Prostate gland (tissue), 2 donors: ENCODE measurements at regions not wholly inside any gene's neighbourhood (a gene's known extent, or its start where the extent isn't known, plus 50 kb on each side); places are given as distances from the start of the nearest gene placed in this dataset.

Experiments used
- DNase-seq: peaks from one replicate; pipeline ENCODE4 v3.0.0-alpha.2; 2019; ENCODE audit warnings: low spot score
- H3K27ac ChIP-seq, 2 donors: fragments of 200-600 bp; sonication (generic); 2 replicates each; pipeline ENCODE4 v1.5.1; 2017 to 2019
- H3K27me3 ChIP-seq: fragments of 200-600 bp; sonication (generic); replicated peaks from 2 replicates; pipeline ENCODE4 v1.5.1; 2019; ENCODE audit not compliant: insufficient read depth
- H3K36me3 ChIP-seq, 2 donors: fragments of 200-600 bp; sonication (generic); 1 replicate in 1 of 2; 2 replicates in 1 of 2; pipeline versions ENCODE4 v1.5.1 to v1.8.1; 2017 to 2019
- H3K4me1 ChIP-seq: fragments of 200-600 bp; sonication (generic); replicated peaks from 2 replicates; pipeline ENCODE4 v1.5.1; 2019
- H3K4me3 ChIP-seq, 2 donors: fragments of 200-600 bp; sonication (generic); 2 replicates each; pipeline ENCODE4 v1.5.1; 2017 to 2019
- H3K9me3 ChIP-seq: fragments of 200-600 bp; sonication (generic); 2 replicates; pipeline ENCODE4 v1.5.1; 2017
- POLR2A ChIP-seq: fragments of 450-650 bp; IDR thresholded peaks from one replicate; pipeline ENCODE4 v1.6.1; 2016; ENCODE audit warnings: antibody characterized with exemption, mild to moderate bottlenecking
- POLR2AphosphoS5 ChIP-seq: sonication (generic); formaldehyde crosslinking; IDR thresholded peaks from one replicate; pipeline ENCODE4 v1.6.1; 2017; ENCODE audit warnings: antibody characterized with exemption
- WGBS: methylation state at CpG from one replicate; pipeline ENCODE4 v1.1.5; 2018; 5-methylcytosine and 5-hydroxymethylcytosine counted together
- intact Hi-C: fragments of 100-400 bp; cut with DNase I; formaldehyde crosslinking; loops from one replicate; pipeline ENCODE4 v1.14.2; 2022
- TF ChIP-seq, protein P1 (sequence below), 4 experiments: fragments of 200-600 bp in 2 of 4; fragments of 450-650 bp in 2 of 4; sonication (generic) in 2 of 4; IDR thresholded peaks; 1 replicate in 3 of 4; 2 replicates in 1 of 4; pipeline ENCODE4 v1.5.1; 2016 to 2019; ENCODE audit warnings: antibody characterized with exemption in 4 of 4, mild to moderate bottlenecking in 2 of 4, moderate library complexity in 2 of 4

GRCh38 chr6:145290122-145290521 is 445.2 kb downstream of the EPM2A start:
- H3K4me3 ChIP-seq, result no peak overlapping the region

DNA sequence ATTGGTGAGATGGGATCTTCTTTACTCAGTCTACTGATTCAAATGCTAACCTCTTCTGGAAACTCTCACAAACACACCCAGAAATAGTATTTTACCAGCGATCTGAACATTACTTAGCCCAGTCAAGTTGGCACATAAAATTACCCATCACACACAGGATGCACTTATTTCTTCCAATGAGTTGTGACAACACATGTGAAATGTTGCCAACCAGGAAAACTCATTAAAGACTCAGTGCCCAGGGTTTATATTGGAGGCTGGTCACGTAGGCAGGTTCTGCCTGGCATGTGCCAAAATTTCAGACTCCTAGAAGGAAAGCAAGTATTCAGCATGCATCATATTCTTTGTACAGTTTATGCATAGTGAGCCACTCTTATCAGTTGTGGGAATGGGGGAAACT is 443.3 kb downstream of the EPM2A start:
- Histone ChIP-seq H3K4me1 (no peaks in the 10 kb centered on the region), H3K4me3 (no peak overlapping the region), H3K36me3 (no peaks in the 10 kb centered on the region), H3K27me3 (no peaks in the 10 kb centered on the region), H3K27ac (no peak overlapping the region), H3K9me3 (no peaks in the 10 kb centered on the region)
- peak; percentile 10 for DNase-seq
- 38% methylated on average over 2 of the region's 2 CpGs for WGBS
- TF ChIP-seq POLR2AphosphoS5 (peak; percentile 24), POLR2A (no peak)
- TF ChIP-seq, protein P1, sequence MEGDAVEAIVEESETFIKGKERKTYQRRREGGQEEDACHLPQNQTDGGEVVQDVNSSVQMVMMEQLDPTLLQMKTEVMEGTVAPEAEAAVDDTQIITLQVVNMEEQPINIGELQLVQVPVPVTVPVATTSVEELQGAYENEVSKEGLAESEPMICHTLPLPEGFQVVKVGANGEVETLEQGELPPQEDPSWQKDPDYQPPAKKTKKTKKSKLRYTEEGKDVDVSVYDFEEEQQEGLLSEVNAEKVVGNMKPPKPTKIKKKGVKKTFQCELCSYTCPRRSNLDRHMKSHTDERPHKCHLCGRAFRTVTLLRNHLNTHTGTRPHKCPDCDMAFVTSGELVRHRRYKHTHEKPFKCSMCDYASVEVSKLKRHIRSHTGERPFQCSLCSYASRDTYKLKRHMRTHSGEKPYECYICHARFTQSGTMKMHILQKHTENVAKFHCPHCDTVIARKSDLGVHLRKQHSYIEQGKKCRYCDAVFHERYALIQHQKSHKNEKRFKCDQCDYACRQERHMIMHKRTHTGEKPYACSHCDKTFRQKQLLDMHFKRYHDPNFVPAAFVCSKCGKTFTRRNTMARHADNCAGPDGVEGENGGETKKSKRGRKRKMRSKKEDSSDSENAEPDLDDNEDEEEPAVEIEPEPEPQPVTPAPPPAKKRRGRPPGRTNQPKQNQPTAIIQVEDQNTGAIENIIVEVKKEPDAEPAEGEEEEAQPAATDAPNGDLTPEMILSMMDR (IDR thresholded peaks at IDR 0.05), result no peak
- intact Hi-C loops, result no loop called here

More at GRCh38 chr6:145290122-145290521, 445.2 kb downstream of the EPM2A start:
- no peak for TF ChIP-seq POLR2A
- no peak for TF ChIP-seq POLR2AphosphoS5
- no peak overlapping the region for H3K27ac ChIP-seq
- no peaks in the 10 kb centered on the region for H3K9me3 ChIP-seq
- no peaks in the 10 kb centered on the region for H3K27me3 ChIP-seq
- 98% methylated on average over 2 of the region's 2 CpGs for WGBS
- intact Hi-C loops, result no loop called here
- no peaks in the 10 kb centered on the region for H3K4me1 ChIP-seq
- DNase-seq, result no peak
- H3K36me3 ChIP-seq, result no peaks in the 10 kb centered on the region

DNA sequence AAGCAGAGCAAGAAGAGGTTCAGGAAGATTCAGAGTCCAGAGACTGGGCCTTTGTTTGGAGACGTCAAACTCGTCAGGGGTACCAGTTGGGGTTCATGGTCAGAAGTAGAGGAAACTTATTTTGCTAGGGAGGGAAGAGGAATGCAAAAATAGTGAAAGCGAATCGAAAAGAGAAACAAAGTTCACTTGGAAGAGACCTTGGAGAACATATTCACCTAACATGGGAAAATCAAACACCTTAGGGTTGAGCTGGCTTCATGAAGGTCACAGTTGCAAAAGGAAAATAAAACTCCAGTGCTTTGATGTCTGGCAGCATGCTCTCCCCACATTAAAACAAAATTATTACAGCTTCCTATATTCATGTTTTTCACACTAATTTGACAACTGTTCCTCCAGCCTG is 440.4 kb downstream of the EPM2A start:
- 93% methylated on average over 4 of the region's 4 CpGs for WGBS
- intact Hi-C loops, result no loop called here

DNA sequence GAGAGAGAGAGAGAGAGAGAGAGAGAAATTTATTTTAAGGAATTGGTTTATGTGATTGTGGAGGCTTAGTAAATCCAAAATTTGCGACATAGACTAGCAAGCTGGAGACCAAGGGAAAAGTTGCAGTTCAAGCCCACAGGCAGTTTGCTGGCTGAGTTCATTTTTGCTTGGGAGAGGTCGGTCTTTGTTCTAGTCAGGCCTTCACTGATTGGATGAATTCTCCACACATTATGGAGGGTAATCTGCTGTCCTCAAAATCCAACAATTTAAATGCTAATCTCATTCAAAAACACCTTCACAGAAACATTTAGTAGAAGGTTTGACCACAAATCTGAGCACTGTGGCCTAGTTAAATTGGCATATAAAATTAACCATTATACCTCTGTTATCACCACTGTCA is 439.6 kb downstream of the EPM2A start:
- Histone ChIP-seq H3K4me3 (no peak overlapping the region), H3K9me3 (no peaks in the 10 kb centered on the region), H3K4me1 (no peaks in the 10 kb centered on the region), H3K27me3 (no peaks in the 10 kb centered on the region), H3K27ac (no peak overlapping the region), H3K36me3 (no peaks in the 10 kb centered on the region)
- TF ChIP-seq POLR2A (no peak), POLR2AphosphoS5 (no peak)
- TF ChIP-seq, protein P1 (IDR thresholded peaks at IDR 0.05), result no peak
- intact Hi-C loops, result no loop called here
- 87% methylated on average over 2 of the region's 2 CpGs for WGBS
- no peak for DNase-seq

More for the DNA sequence above, 440.4 kb downstream of the EPM2A start:
- Histone ChIP-seq H3K27me3 (no peaks in the 10 kb centered on the region), H3K9me3 (no peaks in the 10 kb centered on the region), H3K4me1 (no peaks in the 10 kb centered on the region), H3K4me3 (no peak overlapping the region), H3K27ac (no peak overlapping the region), H3K36me3 (no peaks in the 10 kb centered on the region)
- TF ChIP-seq POLR2A (no peak), POLR2AphosphoS5 (no peak)
- TF ChIP-seq, protein P1 (IDR thresholded peaks at IDR 0.05), result no peak
- DNase-seq, result no peak

GRCh38 chr6:145305670-145306069 is 429.6 kb downstream of the EPM2A start:
- no peak for DNase-seq
- 96% methylated on average over 1 of the region's 1 CpG for WGBS
- H3K4me1 ChIP-seq, result no peaks in the 10 kb centered on the region
- H3K27me3 ChIP-seq, result no peaks in the 10 kb centered on the region
- TF ChIP-seq POLR2A (no peak), POLR2AphosphoS5 (no peak)
- TF ChIP-seq, protein P1 (IDR thresholded peaks at IDR 0.05), result no peak
- no peak overlapping the region for H3K4me3 ChIP-seq
- no peak overlapping the region for H3K27ac ChIP-seq
- no peaks in the 10 kb centered on the region for H3K9me3 ChIP-seq
- intact Hi-C loops, result no loop called here
- no peaks in the 10 kb centered on the region for H3K36me3 ChIP-seq
